GM21367 (cell line): ENCODE measurements at regions not wholly inside any gene's neighbourhood (a gene's known extent, or its start where the extent isn't known, plus 50 kb on each side); places are given as distances from the start of the nearest gene placed in this dataset.

Experiments used
- ATAC-seq: cut with Tn5 transposase; IDR thresholded peaks from one replicate; pipeline ENCODE4 v1.9.1; 2021; ENCODE audit not compliant: unreplicated experiment

GRCh38 chr6:79307321-79308036, 73.0 kb upstream of the HMGN3 start:
- no peak for ATAC-seq

DNA sequence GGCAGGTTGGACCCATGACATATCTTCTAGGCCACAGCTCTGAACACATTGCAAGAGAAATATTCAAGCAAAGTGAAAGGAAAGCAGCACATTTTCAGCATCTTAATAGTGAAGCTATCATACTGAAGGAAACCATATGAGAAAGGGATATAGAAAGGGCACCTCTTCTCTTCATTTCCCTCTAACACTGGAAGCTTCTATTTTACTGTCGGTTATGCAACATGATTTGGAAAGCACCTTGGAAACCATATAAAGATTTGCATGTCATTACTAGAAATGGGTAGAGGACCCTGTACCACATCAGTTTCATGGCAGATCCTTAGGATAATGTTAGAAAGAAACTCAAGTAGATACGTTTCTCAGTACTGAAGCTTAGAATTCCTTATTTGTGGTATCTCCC, 70.5 kb upstream of the HMGN3 start:
- no peak for ATAC-seq

GRCh38 chr6:79302341-79302740, 67.9 kb upstream of the HMGN3 start:
- no peak for ATAC-seq

- ATAC-seq: no peak
Observed at GRCh38 chr6:79301290-79301689, 66.8 kb upstream of the HMGN3 start.

DNA sequence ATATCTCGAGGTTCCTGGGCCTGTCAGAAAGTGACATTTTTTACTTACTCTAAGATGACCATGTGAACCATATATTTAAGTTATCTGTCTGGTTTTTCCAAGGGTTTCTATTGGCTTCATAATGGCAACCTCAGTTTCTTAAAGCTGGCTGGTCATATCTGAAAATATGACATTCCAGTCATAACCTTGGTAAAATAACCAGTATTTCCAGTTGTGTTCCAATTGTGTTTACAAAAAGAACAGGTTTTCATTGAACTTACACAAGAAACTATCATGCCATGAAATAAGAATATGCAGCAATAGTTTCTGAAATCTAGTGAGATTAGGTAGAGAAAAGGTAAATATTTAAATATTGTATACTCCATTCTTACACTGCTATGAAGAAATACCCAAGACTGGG, 61.7 kb upstream of the HMGN3 start:
- no peak for ATAC-seq
